NCI-H2029 treated with DMSO at 0.1 percent for 48 hours (cell line): ENCODE measurements at regions not wholly inside any gene's neighbourhood (a gene's known extent, or its start where the extent isn't known, plus 50 kb on each side); places are given as distances from the start of the nearest gene placed in this dataset.
"Not testable (repeated sequence)": the region's sequence is repeated elsewhere in the genome, so short reads cannot be mapped to it uniquely, and the experiment has no call there.

ENCODE experiments used
- DNase-seq: peaks from one replicate; lab custom pipeline; 2025; lab: John Stamatoyannopoulos, UW

DNA sequence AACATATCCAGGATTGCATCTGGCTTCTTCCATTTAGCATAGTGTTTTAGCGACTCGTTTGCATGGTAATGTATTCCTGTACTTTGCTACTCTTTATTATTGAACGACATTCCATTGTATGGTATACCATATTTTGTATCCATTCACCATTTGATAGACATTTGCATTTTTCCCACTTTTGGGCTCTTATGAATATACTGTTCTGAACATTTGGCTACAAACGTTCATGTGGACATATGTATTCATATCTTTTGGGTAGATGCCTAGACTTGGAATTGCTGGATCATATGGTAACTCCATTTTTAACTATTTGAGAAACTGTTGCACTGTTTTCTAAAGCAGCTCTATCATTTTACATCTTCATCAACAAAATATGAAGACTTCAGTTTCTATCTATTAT, 383.7 kb upstream of the AKR1E2 start:
- no peak for DNase-seq

DNA sequence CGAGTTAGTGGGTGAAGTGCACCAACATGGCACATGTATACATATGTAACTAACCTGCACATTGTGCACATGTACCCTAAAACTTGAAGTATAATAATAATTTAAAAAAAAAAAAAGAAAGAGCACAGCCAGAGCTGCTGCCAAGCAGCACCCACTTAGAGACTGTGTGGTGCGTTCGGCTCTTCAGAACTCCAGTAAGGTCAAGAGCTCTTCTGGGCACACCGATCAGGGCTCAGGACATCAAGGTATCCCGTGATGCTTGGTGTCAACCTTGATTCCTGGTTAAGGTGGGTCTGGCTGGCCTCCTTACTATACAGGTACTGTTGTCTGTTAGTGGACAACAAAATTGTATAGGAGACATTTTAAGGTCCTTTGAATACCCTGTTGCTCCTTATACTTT, 385.7 kb upstream of the AKR1E2 start:
- no peak for DNase-seq

DNA sequence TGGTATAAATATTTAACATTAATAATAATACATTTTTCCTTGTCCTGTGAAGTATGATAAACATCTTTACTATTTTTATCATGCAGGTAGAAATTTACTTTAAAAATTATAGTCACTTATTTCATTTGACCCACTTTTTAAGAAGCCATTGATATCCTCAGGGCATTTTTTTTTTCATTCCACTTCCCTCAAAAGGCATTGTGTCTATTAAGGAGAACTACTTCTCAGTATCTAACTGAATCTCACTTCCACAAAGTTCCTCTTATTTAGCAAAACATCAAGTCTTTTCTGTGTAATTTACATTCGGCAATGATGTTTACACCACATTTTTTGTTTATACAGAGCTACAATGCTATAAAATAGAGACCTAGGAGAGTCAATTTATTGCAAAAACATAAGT, 388.2 kb upstream of the AKR1E2 start:
- no peak for DNase-seq

- no peak for DNase-seq
Measured at GRCh38 chr10:4437061-4437460, 388.9 kb upstream of the AKR1E2 start.

- DNase-seq = no peak
Measured at GRCh38 chr10:4436103-4436502, 389.9 kb upstream of the AKR1E2 start.

DNA sequence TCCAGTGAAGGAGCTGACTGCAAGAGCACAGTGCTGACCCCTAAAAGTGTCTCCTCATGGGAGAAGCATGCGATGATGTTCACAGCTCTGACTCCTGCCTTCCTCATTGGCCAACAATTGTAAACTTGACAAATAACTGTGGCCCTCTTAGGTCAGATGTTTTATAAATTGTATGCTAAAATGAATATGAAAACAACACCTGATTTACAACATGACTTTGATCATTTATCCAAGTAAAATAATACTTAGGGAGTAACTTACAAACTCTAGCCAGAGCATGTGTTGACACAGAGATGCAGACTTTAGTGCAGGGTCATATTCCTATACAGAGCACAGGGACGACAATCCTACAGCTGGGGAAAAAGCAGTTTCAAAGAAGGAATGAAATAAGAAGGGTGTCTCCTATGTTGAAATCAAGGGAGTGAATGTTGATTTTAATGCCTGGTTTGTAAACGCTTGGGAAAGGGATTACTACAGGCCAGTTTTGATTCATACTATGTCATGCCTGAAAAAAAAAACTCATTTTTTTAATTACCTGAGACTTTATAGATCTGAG, 391.4 kb upstream of the AKR1E2 start:
- DNase-seq = no peak

GRCh38 chr10:4434105-4434504, 391.9 kb upstream of the AKR1E2 start:
- no peak for DNase-seq

GRCh38 chr10:4431114-4431863, 394.7 kb upstream of the AKR1E2 start:
- DNase-seq = no peak

DNA sequence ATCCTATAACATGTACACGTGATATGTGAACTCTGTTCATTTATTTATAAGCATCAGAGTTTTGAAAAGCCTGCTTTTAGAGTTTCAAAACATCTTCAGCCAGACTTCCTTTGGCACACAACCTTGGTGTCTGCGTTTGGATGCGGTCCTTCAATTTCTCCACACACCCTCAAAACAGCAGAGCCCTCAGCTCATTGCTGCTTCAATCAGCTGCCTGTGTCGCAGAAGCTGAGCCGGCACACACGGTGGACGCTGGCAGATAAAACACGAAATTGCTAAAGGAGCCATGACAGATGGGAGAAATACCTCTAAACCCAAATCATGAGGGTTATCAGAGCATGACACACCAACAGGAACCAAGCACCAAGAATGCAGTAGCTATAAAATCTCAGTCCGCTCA, 396.4 kb upstream of the AKR1E2 start:
- DNase-seq = no peak

DNA sequence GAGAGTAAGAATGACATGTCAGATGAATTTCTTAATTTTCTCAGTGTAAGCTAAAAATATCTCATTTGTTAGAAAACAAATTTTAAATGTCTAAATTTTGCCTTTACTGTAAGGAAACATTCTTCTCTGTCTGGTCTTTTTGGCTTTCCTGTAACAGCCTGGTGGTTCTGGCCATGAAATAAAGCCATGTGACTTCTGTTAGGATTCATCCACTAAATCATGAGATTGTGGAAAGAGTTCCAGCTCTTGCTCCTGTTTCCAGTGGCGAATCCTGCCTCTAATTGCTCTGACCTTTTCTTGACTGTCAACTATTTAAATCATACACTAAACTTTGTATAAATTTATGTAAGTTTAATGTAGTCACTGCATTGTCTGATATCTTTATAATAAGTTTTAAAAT, 398.5 kb upstream of the AKR1E2 start:
- no peak for DNase-seq

DNA sequence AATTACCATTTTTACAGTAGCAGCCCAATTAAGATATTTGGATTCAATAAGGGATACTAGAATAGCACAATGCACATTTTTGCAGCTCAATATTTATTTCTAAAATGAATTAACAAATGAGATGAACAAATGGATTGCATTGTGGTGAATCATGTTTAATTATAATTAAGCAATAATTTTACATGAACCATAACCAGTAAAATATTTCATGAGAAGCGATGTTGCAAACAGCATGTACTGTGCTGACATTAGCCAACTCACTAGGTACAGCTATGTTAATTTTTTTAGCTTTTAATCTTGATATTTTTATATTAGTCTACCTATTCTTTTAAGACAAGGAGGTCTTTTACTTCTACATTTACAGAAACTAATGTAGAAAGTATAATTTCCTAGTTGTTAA, 399.1 kb upstream of the AKR1E2 start:
- no peak for DNase-seq

GRCh38 chr10:4409319-4409718, 416.7 kb upstream of the AKR1E2 start:
- DNase-seq = no peak

GRCh38 chr10:4407783-4408182, 418.2 kb upstream of the AKR1E2 start:
- no peak for DNase-seq

DNA sequence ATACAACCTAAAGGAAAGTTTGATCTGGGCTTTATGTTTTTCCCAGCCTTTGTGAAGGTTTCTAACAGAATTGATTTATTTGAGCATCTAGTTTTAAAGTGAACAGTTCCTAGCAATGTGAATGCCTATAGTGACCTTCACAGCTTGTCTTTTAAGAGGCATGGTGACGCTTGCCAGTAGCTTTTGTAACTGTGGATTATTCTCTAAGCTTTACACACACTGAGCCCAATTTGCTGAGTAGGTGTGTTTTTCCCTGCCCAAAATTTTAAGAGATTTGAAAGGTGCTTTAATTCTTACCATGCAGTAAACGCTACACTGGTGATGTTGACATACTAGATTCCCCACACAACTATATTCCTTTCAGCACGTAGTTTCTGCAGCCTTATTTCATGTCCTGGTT, 420.2 kb upstream of the AKR1E2 start:
- DNase-seq = no peak

- no peak for DNase-seq
Measured at GRCh38 chr10:4403638-4404252, 422.3 kb upstream of the AKR1E2 start.

GRCh38 chr10:4401080-4401479, 424.9 kb upstream of the AKR1E2 start:
- DNase-seq = not testable (repeated sequence)

GRCh38 chr10:4399556-4399955, 426.5 kb upstream of the AKR1E2 start:
- no peak for DNase-seq

- no peak for DNase-seq
Measured at GRCh38 chr10:4398602-4399001, 427.4 kb upstream of the AKR1E2 start.

DNA sequence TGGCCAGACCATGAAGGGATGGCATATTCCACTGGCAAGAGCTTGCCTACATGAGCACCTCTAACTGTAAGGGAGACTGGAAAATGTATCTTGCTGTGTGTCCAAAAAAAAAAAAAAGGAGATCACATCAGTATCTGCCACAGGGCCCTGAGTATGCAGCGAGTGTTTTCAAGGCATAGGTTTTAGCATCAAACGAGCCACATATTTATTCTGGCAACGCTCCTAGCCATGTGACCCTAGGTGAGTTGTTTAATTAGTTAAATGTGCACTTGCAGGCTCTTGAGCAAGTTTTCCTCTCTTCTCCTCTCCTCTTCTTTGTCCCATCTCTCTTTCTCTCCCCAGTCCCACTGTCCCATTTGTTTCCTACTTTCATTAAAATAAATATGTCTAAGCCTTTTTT, 428.7 kb upstream of the AKR1E2 start:
- no peak for DNase-seq

DNA sequence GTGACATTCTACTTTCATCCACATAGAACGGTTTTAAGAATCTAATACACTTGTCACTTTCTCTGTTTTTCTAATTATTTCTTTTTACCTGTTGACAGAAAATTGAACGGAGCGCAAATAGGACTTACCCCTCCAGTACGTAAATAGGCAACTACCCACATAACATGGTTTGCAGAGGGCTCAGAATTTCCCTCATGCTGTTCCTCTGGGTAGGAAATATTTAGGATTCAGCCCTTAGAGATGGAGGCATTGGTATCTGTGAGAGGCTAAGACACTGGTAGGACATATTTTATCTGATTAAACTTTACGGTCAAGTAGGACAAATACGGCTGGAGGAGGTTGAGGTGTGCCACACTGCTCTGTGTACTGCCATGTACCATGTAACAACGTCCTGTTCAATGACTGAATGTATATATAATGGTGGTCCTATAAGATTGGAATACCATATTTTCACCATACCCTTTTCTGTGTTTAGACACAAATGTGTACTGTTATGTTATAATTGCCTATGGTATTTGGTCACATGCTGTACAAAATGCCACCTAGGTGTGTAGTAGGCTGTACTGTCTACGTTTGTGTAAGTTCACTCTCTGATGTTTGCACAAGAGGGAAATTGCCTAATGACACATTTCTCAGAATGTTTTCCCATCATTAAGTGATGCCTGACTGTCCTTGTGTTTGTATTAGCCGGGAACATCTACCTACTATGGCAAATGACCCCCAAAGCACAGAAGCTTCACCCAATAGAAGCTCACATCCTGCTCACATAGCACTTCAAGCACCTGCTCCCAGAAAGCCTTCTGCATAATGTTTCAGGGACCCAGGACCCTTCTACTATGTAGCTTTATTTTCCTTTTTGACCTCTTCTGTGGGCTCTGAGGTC, 429.4 kb upstream of the AKR1E2 start:
- DNase-seq = no peak

DNA sequence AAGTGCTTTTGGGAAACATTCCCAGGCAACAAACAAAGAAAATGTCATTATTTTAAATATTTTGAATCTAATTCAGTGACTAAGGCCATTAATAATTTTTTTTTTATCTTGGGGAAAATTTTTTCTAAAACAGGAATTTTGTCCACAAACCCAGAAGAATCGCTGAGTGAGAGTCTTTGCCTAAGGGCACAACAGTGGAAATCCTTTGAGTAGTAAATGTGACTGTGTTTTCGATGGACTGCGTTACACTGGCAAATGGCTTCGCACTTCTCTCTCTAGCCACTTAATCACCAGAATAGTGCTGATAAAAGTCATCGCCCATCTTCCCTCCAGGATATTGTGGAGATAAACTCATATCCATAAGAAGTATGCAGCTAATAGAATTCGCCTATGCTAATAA, 430.3 kb upstream of the AKR1E2 start:
- DNase-seq = no peak

DNA sequence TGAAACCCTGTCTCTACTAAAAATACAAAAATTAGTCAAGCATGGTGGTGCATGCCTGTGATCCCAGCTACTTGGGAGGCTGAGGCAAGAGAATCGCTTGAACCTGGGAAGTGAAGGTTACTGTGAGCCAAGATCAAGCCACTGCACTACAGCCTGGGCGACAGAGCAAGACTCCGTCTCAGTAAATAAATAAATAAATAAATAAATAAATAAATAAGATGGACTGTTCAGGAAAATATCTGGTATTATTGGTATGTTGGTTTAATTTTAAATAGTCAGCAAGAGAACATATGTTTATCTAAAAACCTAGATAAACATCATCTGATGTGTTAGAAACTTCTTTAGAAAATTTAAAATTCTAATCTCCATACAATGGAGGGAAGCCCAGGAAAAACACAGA, 431.6 kb upstream of the AKR1E2 start:
- DNase-seq = not testable (repeated sequence)

DNA sequence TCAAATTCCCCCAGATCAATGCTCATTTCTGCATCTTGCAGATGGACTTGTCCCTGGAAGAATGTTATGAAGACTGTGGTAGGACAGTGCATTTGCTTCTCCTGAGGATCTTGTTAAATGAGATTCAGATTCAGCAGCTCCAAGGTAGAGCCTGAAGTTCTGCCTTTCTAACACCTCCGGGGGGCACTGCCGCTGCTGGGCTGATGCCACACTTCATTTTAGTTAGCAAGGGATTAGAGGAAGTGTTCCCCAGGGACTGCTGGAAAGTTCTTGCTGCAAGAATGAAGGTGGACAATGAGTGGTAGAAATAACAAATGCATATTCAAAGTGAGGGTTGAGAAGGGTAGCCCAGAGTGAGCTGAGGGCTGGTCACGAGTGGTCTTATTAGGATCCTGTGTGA, 434.3 kb upstream of the AKR1E2 start:
- no peak for DNase-seq
